HG03354 (cell line): ENCODE measurements at regions not wholly inside any gene's neighbourhood (a gene's known extent, or its start where the extent isn't known, plus 50 kb on each side); places are given as distances from the start of the nearest gene placed in this dataset.
"Not testable (repeated sequence)": the region's sequence is repeated elsewhere in the genome, so short reads cannot be mapped to it uniquely, and the experiment has no call there.

ENCODE experiments used
- ATAC-seq: cut with Tn5 transposase; IDR thresholded peaks from one replicate; pipeline ENCODE4 v1.9.1; 2021; ENCODE audit warnings: mild to moderate bottlenecking; ENCODE audit not compliant: unreplicated experiment, poor library complexity, severe bottlenecking

GRCh38 chr21:35594905-35595304 lies 465.4 kb downstream of the SETD4 start:
- no peak for ATAC-seq

GRCh38 chr21:35593000-35593502 lies 467.3 kb downstream of the SETD4 start:
- ATAC-seq: no peak

- not testable (repeated sequence) for ATAC-seq
Observed at GRCh38 chr21:35590284-35590683, 470.0 kb downstream of the SETD4 start.

GRCh38 chr21:35587841-35588380 lies 472.4 kb downstream of the SETD4 start:
- ATAC-seq: no peak

GRCh38 chr21:35586305-35586704 lies 474.0 kb downstream of the SETD4 start:
- no peak for ATAC-seq

GRCh38 chr21:35585878-35586277 lies 474.4 kb downstream of the SETD4 start:
- no peak for ATAC-seq

GRCh38 chr21:35585155-35585554 lies 475.2 kb downstream of the SETD4 start:
- ATAC-seq: no peak

GRCh38 chr21:35583566-35584216 lies 476.6 kb downstream of the SETD4 start:
- no peak for ATAC-seq

GRCh38 chr21:35582731-35583130 lies 477.6 kb downstream of the SETD4 start:
- ATAC-seq: no peak

- no peak for ATAC-seq
Observed at GRCh38 chr21:35581640-35582039, 478.7 kb downstream of the SETD4 start.

- no peak for ATAC-seq
Observed at GRCh38 chr21:35579520-35580293, 480.6 kb downstream of the SETD4 start.

GRCh38 chr21:35578831-35579471 lies 481.4 kb downstream of the SETD4 start:
- no peak for ATAC-seq

GRCh38 chr21:35578347-35578782 lies 482.0 kb downstream of the SETD4 start:
- ATAC-seq: no peak

- no peak for ATAC-seq
Observed at GRCh38 chr21:35575280-35575915, 484.9 kb downstream of the SETD4 start.

- no peak for ATAC-seq
Observed at GRCh38 chr21:35573472-35574374, 486.6 kb downstream of the SETD4 start.

GRCh38 chr21:35571910-35572309 lies 488.4 kb downstream of the SETD4 start:
- no peak for ATAC-seq

- ATAC-seq: no peak
Observed at GRCh38 chr21:35568643-35569042, 491.7 kb downstream of the SETD4 start.

- no peak for ATAC-seq
Observed at GRCh38 chr21:35566874-35567273, 493.5 kb downstream of the SETD4 start.

GRCh38 chr21:35565204-35565611 lies 495.1 kb downstream of the SETD4 start:
- no peak for ATAC-seq
